G401 (cell line): ENCODE measurements at regions not wholly inside any gene's neighbourhood (a gene's known extent, or its start where the extent isn't known, plus 50 kb on each side); places are given as distances from the start of the nearest gene placed in this dataset.
"Not testable (repeated sequence)": the region's sequence is repeated elsewhere in the genome, so short reads cannot be mapped to it uniquely, and the experiment has no call there.

Experiments
- DNase-seq: peaks from one replicate; pipeline ENCODE4 v3.0.0-alpha.2; 2015; ENCODE audit warnings: low spot score
- in situ Hi-C: cut with HindIII; loops from 2 replicates; pipeline ENCODE4 v1.10.0; 2016; ENCODE audit warnings: low sequenced_read_pairs, mixed read lengths

DNA sequence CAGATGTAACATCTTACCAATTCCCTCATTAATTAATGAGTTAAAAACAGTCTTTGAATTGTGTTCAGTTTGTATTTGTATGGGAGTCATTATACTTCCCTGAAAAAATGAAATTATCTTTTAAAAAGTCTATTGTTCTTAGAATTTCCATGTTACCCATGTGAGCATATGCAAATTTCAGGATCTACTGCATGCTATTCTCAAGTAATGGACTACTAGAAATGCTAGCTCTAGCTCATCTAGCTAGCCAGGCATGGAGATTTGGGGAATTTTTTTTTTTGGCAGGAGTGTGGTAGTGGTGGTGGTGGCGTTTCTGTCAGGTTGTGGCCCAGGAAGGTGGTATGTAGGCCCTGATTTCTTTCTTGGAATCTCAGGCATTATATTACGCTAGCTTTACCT is 218.4 kb downstream of the AEBP2 start:
- in situ Hi-C loops, result no loop called here
- DNase-seq, result no peak

DNA sequence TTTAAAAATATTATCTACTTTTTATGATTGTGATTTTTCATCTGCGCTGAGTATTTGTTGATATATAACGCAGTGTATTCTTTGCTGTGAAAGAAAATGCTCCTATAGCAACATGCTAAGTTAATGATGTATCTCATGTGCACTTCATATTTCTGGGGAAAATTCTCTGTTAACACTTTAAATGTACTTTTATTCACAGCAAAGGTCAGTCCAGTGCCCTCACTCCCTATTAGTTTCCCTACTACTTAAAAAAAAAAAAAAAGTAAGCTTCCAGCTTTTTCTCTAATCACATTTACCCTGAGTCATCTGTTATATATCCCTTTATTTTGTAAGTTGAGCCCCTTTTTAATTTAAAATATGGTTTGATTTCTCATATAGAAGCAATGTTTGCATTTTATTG is 219.8 kb downstream of the AEBP2 start:
- in situ Hi-C loops, result no loop called here
- DNase-seq, result no peak

DNA sequence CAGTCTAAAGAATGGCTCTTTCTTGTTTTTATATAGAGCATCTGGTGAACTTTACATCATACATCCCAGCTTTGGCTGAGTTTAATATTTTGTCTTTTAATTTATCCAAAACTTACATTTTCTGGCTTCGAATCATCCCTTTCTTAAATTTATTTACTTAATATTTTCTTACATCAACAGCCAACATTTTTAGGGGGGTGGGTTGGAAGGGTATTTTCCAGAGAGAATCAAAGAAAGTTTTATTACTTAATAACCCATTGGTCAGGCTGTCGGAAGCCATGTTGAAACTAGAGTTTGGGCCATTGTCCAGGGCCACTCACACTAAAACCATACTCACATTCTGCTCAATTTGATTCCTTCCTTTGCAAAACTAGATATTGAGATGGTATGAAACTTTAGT is 220.2 kb downstream of the AEBP2 start:
- DNase-seq, result no peak
- in situ Hi-C loops, result no loop called here

DNA sequence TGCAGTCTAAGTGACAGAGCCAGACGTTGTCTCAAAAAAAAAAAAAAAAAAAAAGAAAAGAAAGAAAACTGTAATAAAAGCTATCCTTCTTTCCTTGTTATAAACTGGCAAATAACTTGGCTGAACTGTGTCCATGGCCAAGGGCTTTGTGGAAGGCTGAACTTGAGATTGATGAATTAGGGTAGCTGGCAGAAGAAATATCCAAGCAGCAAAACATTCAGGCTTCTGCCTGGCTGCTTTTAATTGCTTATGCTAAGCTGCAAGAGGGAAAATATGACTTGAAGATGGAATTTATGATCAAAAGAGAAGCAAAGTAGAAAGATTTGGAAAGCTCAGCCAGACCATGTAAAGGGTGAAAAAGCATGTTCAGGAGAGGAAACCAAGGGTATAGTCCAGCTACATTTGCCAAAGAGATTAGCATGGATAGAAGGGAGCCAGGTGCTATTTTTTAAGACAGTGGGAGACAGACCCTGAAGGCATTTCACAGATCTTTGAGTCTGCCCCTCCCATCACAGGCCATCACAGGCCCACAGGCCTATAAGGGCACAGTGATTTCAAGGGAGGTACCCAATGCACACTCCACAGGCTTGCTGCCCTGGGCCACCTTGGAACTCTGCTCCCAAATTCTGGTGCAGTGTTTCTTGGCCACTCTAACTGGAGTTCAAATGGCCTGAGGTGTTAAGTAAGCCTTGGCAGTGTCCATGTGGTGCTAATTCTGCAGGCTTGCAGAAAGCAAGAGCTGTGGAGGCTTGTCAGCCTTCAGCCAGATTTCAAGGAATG is 226.0 kb downstream of the AEBP2 start:
- DNase-seq, result no peak
- in situ Hi-C loops, result no loop called here

DNA sequence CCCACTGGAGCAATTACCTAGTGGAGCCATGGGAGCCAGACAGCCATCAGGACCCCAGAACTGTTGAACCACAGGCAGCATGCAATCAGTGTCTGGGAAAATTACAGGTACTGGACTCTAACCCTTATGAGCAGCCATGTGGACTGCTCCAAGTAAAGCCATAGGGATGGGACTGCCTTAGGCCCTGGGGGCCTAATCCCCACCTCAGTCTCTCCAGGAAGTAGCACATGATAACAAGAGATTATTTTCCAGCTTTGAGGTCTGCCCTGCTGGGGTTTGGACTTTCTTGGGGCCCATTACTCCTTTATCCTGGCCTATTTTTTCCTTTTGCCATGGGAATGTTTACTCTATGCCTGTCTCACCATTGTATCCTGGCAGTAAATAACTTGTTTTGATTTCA is 226.8 kb downstream of the AEBP2 start:
- DNase-seq, result no peak
- in situ Hi-C loops, result no loop called here

DNA sequence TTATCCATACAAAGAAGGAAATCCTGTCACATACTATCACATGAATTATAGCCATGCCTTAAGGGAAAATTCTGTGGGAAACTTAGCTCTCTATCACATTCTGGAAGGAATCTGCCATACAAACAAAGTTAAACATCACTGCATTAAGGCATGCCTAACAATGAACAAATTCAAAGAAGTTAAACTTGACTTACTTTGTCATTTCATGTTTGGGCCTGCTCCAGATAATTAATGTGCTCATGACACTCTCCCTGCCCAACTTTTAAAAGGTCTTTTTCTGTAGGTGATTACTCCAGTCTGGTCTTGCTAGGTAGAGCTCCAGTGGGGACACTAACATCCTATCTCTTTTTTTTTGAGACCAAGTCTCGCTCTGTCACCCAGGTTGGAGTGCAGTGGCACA is 230.5 kb downstream of the AEBP2 start:
- in situ Hi-C loops, result no loop called here

GRCh38 chr12:19671695-19672094 is 232.4 kb downstream of the AEBP2 start:
- no peak for DNase-seq
- in situ Hi-C loops, result no loop called here

More for the DNA sequence above, 230.5 kb downstream of the AEBP2 start:
- no peak for DNase-seq

DNA sequence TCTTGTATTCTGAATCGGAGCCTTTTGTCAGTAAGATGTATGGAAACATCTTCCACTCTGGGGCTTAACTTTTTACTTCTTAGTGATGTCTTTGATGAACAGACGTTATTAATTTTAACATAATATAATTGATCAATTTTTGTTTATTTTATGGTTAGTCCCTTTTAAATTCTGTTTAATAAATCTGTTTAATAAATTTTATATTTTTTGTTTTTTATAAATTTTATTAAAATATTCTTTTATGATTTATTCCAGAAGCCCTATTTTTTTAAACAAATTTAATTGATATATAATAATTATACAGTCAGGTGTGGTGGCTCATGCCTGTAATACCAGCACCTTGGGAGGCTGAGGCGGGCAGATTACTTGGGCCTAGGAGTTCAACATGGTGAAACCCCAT is 235.1 kb downstream of the AEBP2 start:
- no peak for DNase-seq
- in situ Hi-C loops, result no loop called here

DNA sequence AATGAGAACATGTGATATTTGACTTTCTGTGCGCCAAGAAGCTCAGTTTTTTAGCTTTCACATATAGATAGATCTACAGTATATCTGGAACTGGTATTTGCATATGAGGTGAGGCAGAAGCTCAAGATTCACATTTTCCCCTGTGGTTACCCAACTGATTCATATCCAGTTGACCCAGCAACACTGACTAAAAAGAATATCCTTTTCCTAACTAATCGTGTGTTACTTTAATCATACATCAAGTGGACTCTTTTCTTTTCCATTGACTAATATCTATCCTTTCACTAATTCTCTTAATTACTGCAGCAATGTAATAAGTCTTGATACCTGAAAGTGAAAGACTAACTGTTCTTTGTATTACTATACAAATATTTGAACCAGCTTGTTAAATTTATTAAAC is 236.1 kb downstream of the AEBP2 start:
- DNase-seq, result no peak
- in situ Hi-C loops, result no loop called here

GRCh38 chr12:19678501-19678900 is 239.2 kb downstream of the AEBP2 start:
- DNase-seq, in situ Hi-C loops: not testable (repeated sequence)

- in situ Hi-C loops, result no loop called here
- no peak for DNase-seq
Measured at GRCh38 chr12:19681007-19681406, 241.7 kb downstream of the AEBP2 start.

- no peak for DNase-seq
- in situ Hi-C loops, result no loop called here
Measured at GRCh38 chr12:19683178-19683927, 244.1 kb downstream of the AEBP2 start.

GRCh38 chr12:19687371-19687770 is 248.1 kb downstream of the AEBP2 start:
- in situ Hi-C loops, result no loop called here
- DNase-seq, result no peak

DNA sequence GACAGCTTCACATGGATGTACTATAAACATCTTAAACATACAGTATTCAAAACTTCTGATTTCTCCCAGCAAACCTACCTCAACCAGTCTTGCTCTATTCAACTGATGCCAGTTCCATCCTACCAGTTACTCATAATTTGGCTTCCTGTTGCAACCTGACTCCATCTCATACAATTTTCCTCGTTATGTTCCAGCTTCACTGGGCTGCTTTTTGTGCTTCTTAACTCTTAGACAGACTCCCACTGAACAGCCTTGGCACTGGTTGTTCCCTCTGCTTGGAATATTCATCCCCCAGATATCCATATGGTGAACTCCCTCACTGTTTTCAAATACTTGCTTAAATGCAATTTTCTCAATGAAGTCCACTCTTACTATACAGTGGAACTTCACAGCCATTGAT is 249.2 kb downstream of the AEBP2 start:
- in situ Hi-C loops, result no loop called here
- DNase-seq, result no peak

DNA sequence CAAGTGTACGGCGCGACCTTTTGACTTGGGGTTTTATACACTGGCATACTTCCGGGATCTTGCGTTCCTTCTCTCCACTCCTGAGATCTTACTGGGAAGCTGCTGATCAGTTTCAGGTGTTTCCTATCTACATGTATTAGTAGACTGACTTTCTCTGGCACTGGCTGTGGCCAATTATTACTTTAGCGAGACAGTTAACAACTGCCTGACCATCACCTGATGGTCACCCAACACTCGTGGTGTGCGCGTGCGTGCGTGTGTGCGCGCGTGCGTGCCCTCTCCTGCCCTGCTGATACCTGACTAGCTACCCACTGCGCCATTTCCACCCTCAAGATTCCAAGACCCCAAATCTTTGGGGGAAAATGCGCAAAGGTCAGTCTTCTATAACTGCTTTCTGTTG is 249.9 kb downstream of the AEBP2 start:
- in situ Hi-C loops, result no loop called here
- no peak for DNase-seq

DNA sequence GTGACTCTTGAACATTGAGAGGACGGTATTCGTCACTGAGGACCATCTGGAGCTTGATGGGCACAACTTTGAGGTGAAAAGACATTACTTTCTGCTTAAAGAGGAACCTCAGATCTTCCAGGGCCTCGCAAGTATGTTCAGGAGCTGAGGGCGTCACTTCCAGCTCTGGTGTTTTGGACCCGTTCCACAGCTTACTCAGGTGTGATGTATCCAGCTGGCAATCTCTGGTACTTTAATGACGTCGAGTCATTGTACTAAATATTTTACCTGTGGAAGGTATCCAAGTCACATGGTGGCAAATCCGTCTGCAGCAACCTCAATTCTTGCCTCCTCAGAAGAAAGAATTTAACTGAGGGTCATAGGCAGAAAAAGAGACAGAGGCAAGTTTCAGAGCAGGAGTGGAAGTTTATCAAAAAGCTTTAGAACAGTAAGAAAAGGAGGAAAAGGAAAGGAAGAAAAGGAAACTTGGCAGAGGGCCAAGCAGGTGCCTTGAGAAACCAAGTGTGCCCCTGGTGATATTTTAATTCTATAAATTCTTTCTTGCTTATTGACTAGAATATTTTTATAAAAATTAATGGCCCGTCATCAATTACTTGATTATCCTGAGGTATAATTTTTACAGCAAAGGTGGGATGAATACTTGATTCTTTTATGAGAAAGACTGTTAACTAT is 250.6 kb downstream of the AEBP2 start:
- in situ Hi-C loops, result no loop called here
- DNase-seq, result no peak

GRCh38 chr12:19692091-19692490 is 252.8 kb downstream of the AEBP2 start:
- DNase-seq, result no peak
- in situ Hi-C loops, result no loop called here

- in situ Hi-C loops, result no loop called here
- DNase-seq, result no peak
Measured at GRCh38 chr12:19692566-19692965, 253.3 kb downstream of the AEBP2 start.

DNA sequence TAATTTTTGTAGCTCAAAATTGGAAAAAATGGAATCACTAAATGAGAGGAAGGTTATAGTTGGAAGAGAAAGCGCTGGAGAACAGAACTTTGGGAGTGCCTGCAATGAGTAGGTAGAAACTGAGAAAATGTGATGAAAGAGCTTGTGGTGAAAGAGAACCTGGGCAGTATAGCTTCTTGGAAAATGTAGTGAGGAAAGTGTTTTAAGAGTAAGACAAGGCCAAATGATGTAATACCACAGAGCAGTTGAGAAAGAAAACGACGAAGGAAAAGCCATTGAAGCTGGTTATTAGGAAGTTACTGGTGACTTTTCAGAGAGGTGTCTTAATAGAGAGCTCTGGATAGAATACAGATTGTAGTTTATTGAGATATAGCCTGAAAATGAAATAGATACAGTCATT is 255.3 kb downstream of the AEBP2 start:
- in situ Hi-C loops, result no loop called here

More for the DNA sequence above, 255.3 kb downstream of the AEBP2 start:
- no peak for DNase-seq
